Psoas muscle (tissue), 7 donors: ENCODE measurements at regions not wholly inside any gene's neighbourhood (a gene's known extent, or its start where the extent isn't known, plus 50 kb on each side); places are given as distances from the start of the nearest gene placed in this dataset.

Experiments used
- ATAC-seq, 4 donors: fragments of 200-7000 bp; cut with Tn5 transposase; one replicate each; pipeline ENCODE4 v1.9.1; 2020; ENCODE audit warnings: moderate library complexity in 3 of 4, mild to moderate bottlenecking in 2 of 4
- DNase-seq, 2 donors: peaks; one replicate each; pipeline ENCODE4 v3.0.0-alpha.2; 2020
- H3K27ac ChIP-seq: fragments of 200-600 bp; one replicate; pipeline ENCODE4 v1.8.0; 2022
- H3K27me3 ChIP-seq, 3 donors: fragments of 200-600 bp in 1 of 3; one replicate each; pipeline versions ENCODE4 v1.6.1 to v1.8.0; 2013 to 2022; ENCODE audit warnings: low read length in 2 of 3, mild to moderate bottlenecking in 2 of 3, moderate library complexity in 1 of 3; ENCODE audit not compliant: insufficient read depth in 3 of 3
- H3K36me3 ChIP-seq, 2 donors: fragments of 200-600 bp in 1 of 2; one replicate each; pipeline versions ENCODE4 v1.6.1 to v1.8.0; 2013 to 2022; ENCODE audit warnings: low read depth in 1 of 2, mild to moderate bottlenecking in 1 of 2, moderate library complexity in 1 of 2; ENCODE audit not compliant: insufficient read depth in 1 of 2
- H3K4me1 ChIP-seq: fragments of 200-600 bp; one replicate; pipeline ENCODE4 v1.8.0; 2022
- H3K4me3 ChIP-seq: fragments of 200-600 bp; one replicate; pipeline ENCODE4 v1.8.0; 2022; ENCODE audit warnings: mild to moderate bottlenecking
- H3K9me3 ChIP-seq: fragments of 200-600 bp; one replicate; pipeline ENCODE4 v1.8.0; 2022
- WGBS, 3 donors: extraction: QIAGEN DNeasy Blood & Tissue Kit; methylation state at CpG; one replicate each; pipeline versions ENCODE4 v1.1.6 to v1.1.7; 2013; 5-methylcytosine and 5-hydroxymethylcytosine counted together
- intact Hi-C, 2 donors: fragments of 100-400 bp; cut with DNase I; formaldehyde crosslinking; loops; one replicate each; pipeline versions ENCODE4 v1.11.0 to v1.14.2; 2022
- TF ChIP-seq, protein P1 (sequence below): fragments of 200-600 bp; IDR thresholded peaks from one replicate; pipeline ENCODE4 v1.8.0; 2022; ENCODE audit warnings: antibody characterized with exemption
- donor health status: healthy with polysubstance abuse.
- donor health status: DM: no; HTN: no; CAD: no; lungs with moderate emphysema.
- donor health status: Bipolar disorder and iron deficiency.
- donor health status: healthy.
- donor health status: DM: yes; HTN: yes; CAD: no.
- donor health status: DM: no; HTN: no; CAD: no.
- donor health status: DM: yes; HTN: yes; CAD: no.

DNA sequence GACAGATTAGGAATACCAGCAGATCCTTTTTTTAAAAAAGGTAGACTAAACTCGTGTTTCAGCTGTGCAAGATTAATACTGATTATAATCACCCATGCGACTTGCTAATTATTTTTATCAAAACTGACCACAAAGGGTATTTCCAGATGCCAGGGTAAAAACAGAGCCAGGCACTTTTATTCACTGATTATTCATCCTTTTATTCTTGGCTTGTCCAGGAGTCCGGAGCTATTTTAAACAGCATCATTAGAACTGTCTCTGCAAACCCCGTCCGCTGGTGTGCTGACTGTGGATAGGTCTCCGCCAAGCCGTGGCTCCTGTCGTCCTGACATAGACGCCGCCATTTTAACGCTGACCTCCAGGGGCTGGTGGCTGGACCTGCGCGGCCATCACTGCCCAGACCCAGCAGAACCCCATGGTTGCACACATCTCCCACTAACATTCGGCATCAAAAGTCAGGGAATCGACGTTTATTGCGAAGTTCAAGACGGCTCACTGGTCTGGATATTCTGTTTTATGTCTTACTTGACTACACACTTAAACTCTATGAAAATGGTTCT is 364.8 kb downstream of the THBS2 start:
- intact Hi-C loops = loop anchor here in 1 of 2 donors (10.0 kb wide), 2 partner anchors 274 to 824 kb away; no protein-coding TSS in a partner anchor
- Histone ChIP-seq H3K9me3 (no peaks in the 10 kb centered on the region), H3K36me3 (no peaks in the 10 kb centered on the region), H3K4me3 (no peak overlapping the region), H3K4me1 (no peaks in the 10 kb centered on the region), H3K27ac (no peak overlapping the region), H3K27me3 (no peaks in the 10 kb centered on the region)
- WGBS, 3 donors = 88 to 93% (median 90%) methylated on average over 18 of the region's 18 CpGs
- ATAC-seq = no peak
- TF ChIP-seq, protein P1, sequence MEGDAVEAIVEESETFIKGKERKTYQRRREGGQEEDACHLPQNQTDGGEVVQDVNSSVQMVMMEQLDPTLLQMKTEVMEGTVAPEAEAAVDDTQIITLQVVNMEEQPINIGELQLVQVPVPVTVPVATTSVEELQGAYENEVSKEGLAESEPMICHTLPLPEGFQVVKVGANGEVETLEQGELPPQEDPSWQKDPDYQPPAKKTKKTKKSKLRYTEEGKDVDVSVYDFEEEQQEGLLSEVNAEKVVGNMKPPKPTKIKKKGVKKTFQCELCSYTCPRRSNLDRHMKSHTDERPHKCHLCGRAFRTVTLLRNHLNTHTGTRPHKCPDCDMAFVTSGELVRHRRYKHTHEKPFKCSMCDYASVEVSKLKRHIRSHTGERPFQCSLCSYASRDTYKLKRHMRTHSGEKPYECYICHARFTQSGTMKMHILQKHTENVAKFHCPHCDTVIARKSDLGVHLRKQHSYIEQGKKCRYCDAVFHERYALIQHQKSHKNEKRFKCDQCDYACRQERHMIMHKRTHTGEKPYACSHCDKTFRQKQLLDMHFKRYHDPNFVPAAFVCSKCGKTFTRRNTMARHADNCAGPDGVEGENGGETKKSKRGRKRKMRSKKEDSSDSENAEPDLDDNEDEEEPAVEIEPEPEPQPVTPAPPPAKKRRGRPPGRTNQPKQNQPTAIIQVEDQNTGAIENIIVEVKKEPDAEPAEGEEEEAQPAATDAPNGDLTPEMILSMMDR = no peak
- DNase-seq = no peak

DNA sequence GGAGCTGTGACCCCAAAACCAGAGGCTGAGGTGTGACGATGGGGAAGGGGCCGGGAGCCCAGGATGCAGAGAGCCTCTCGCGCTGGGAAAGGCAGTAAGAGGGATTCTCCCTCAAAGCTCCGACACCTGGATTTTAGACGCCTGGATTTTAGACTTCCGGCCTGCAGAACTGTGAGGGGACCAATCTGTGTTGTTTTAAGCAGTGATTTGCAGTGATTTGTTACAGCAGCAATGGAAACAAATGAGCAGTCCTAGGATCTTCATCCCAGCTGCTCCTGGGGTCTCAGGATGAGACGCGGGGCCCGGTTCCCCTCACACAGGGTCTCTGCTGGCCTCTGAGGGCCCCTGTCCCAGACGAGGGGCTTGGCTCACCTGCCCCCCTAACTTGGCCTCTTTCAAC is 365.5 kb downstream of the THBS2 start:
- Histone ChIP-seq H3K27me3 (peaks cover 0 to 2% (median 0%) of the 10 kb centered on the region in 3 donors), H3K4me3 (no peak overlapping the region), H3K9me3 (no peaks in the 10 kb centered on the region), H3K27ac (no peak overlapping the region), H3K4me1 (no peaks in the 10 kb centered on the region), H3K36me3 (no peaks in the 10 kb centered on the region)
- intact Hi-C loops = loop anchor here in 1 of 2 donors (10.0 kb wide), 2 partner anchors 273 to 823 kb away; no protein-coding TSS in a partner anchor
- ATAC-seq = no peak
- 90 to 94% (median 92%) methylated on average over 11 of the region's 11 CpGs for WGBS, 3 donors
- TF ChIP-seq, protein P1 = no peak
- no peak for DNase-seq

GRCh38 chr6:168887621-168888020 is 366.0 kb downstream of the THBS2 start:
- DNase-seq = no peak
- no peak overlapping the region for H3K4me3 ChIP-seq
- TF ChIP-seq, protein P1 = no peak
- H3K27me3 ChIP-seq = peaks cover 0 to 2% (median 0%) of the 10 kb centered on the region in 3 donors
- no peaks in the 10 kb centered on the region for H3K4me1 ChIP-seq
- H3K36me3 ChIP-seq = no peaks in the 10 kb centered on the region
- no peak overlapping the region for H3K27ac ChIP-seq
- intact Hi-C loops = loop anchor here in 1 of 2 donors (10.0 kb wide), 2 partner anchors 273 to 823 kb away; no protein-coding TSS in a partner anchor
- 91 to 93% (median 92%) methylated on average over 10 of the region's 10 CpGs for WGBS, 3 donors
- no peaks in the 10 kb centered on the region for H3K9me3 ChIP-seq
- no peak for ATAC-seq

GRCh38 chr6:168886964-168887363 is 366.7 kb downstream of the THBS2 start:
- TF ChIP-seq, protein P1 = no peak
- WGBS, 3 donors = 88 to 91% (median 90%) methylated on average over 12 of the region's 12 CpGs

More at GRCh38 chr6:168886964-168887363, 366.7 kb downstream of the THBS2 start:
- ATAC-seq = no peak
- no peaks in the 10 kb centered on the region for H3K36me3 ChIP-seq
- H3K4me3 ChIP-seq = no peak overlapping the region
- intact Hi-C loops = loop anchor here in 1 of 2 donors (10.0 kb wide), 2 partner anchors 272 to 822 kb away; no protein-coding TSS in a partner anchor
- H3K27ac ChIP-seq = no peak overlapping the region
- peaks cover 0 to 2% (median 1%) of the 10 kb centered on the region in 3 donors for H3K27me3 ChIP-seq
- no peak for DNase-seq
- H3K4me1 ChIP-seq = no peaks in the 10 kb centered on the region
- H3K9me3 ChIP-seq = no peaks in the 10 kb centered on the region
